Stimulated activated CD4-positive, alpha-beta T cell treated with anti-CD3 and anti-CD28 coated beads, Interleukin-2, amount 100 ng/mL, for 4 hours (primary cell): ENCODE measurements at regions not wholly inside any gene's neighbourhood (a gene's known extent, or its start where the extent isn't known, plus 50 kb on each side); places are given as distances from the start of the nearest gene placed in this dataset.
"Not testable (repeated sequence)": the region's sequence is repeated elsewhere in the genome, so short reads cannot be mapped to it uniquely, and the experiment has no call there.

Experiments
- DNase-seq: peaks from one replicate; pipeline ENCODE4 v3.0.0-alpha.2; 2020; ENCODE audit warnings: low read depth

DNA sequence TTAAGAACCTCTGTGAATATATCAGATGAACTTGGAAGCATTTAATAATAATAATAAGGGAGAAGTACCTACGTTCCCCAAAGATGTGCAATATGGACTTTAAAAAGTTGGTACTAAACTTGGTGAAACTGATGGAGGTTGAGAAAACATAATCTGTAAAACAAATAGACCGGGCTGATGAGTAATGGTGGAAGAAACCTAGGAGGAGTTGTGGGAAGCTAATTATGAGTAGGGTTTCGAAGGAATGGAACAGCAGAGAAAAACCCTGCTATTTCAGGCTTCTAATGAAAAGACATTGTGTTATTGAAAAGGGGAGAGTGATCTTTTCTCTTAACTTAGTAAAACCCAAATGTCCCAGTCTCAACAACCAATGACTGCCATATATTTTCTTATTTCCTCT is 229.3 kb downstream of the PCSK1 start:
- DNase-seq = no peak

DNA sequence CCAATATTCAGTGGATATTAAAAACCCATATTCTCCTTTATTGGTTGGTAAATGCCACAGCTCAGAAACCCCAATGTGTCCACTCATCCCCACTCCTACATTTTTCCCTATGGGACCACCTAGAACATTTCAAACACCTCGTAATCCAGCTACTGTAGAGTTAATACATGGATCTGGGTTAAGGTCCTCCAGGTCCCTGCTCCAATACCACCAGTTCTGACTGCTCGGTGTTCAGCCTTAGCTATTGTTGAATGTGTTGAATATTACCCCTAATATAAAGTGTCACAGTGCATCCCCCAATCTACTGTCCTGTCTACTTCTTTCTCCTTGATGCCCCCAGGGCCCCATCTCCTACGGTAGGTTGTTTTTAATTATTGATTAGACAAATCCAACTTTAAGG is 231.5 kb downstream of the PCSK1 start:
- DNase-seq = no peak

GRCh38 chr5:96200641-96201040 is 232.4 kb downstream of the PCSK1 start:
- DNase-seq = no peak

GRCh38 chr5:96199713-96200183 is 233.3 kb downstream of the PCSK1 start:
- no peak for DNase-seq

GRCh38 chr5:96198356-96199058 is 234.5 kb downstream of the PCSK1 start:
- no peak for DNase-seq

- not testable (repeated sequence) for DNase-seq
These were observed 235.3 kb downstream of the PCSK1 start for GRCh38 chr5:96197767-96198166.

DNA sequence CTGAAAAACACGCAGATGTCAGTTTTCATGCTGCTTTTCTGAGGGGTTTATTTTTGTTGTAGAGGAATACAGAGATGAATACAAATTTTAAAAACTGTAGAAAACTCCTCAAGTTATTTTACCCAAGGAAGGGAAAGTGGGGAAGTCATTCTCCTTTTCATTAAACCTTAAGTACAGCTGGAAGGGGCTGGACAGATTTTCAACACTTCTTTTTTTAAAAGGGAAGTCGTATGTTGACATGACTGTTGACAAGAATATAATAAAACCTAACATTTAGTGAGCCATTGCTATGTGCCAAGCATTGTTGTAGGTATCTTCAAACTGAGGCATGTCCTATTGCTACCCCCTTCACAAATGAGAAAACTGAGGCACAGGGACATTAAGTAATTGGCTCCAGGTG is 235.7 kb upstream of the ELL2 start:
- DNase-seq = no peak

- DNase-seq = no peak
These were observed 235.2 kb upstream of the ELL2 start for GRCh38 chr5:96196890-96197289.

- DNase-seq = no peak
These were observed 234.8 kb upstream of the ELL2 start for GRCh38 chr5:96196407-96196806.

DNA sequence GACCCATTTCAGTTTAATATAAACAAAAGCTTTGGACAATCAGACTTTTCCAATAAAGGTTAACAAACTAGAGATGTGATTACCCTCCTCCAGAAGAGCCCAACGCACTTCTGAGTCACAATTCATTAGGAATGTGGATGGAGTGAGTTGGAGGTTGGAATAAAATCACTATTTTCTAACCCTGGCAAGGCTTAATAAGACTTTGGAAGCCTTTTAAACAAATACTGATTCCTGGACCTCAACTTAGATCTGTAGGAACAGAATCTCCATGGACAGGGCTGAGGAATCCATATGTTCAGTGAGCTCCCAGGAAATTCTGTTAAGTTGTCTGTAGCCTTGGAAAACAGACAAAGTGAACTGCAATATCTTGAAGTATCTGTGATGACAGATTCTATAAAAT is 233.5 kb upstream of the ELL2 start:
- no peak for DNase-seq

DNA sequence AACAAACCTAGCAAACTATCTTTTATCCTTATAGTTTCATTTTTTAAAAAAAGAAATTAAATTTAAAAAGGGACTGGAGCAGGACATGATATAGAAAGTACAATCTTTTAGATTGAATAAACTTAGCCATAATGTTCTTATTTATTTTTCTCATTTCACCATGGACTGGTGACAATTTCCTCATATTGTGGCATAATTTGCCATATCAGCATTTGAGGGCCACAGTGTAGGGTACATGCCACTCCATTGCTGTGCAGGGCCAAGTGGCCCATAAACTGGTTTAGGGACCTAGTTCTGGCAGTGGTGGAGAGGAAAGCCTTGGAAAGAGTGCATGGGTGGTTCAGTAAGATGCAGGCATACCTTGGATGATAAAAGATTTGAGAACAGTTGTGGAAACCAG is 232.9 kb upstream of the ELL2 start:
- DNase-seq = no peak

GRCh38 chr5:96193946-96194345 is 232.3 kb upstream of the ELL2 start:
- DNase-seq = no peak

DNA sequence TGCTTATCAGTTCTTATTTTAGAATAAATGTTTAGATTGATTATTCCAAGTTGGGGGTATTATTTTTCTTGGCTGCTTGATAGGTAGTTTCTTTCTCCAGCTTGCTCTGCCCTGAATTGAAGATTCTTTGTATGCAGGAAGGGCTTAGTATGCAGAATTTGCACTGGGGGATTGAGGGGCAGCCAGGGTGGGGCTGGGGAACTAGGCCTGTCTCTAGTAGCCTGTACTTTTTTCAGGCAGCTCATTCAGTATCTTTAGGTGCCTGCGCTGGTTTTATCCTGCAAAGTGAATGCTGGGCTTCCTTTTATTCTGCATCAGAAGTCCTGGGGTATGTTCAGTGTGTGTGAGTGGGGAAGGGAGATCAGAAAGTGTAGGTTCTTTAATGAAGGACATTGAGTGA is 228.3 kb upstream of the ELL2 start:
- no peak for DNase-seq

DNA sequence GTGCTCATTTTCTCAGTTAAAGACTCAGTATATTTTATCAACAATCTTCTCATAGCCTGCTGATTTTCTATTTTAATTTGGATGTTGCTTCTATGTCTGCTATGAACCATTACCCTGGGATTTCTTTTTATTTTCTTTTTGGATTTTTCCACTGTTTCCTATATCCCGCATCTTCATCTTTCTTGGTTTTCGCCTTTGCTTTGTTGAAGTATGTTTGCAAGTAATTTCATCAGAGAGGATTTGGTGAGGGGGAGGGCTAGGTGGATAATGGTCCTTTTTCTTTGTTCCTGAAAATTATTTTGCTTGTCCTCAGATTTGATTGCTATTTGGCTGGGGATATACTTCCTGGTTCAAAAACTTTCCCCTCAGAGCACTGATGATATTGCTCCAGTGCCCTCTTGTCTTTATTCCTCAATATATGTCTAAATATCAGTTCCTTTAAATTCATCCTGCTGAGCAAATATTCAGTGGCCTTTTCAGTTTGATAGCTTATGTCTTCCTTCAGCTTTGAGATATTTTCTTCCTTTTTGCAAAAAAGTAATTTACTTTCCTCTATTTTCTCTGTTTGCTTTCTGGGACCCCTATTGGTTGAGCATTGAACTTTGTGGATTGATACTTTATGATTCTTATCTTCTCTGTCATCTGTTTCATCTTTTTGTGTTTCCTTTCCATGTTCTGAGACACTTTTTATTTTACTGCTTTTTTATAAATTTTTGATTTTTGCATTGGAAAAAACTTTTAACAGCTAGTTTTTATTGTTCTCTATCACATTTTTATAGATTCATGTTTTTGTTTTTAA is 227.6 kb upstream of the ELL2 start:
- no peak for DNase-seq

DNA sequence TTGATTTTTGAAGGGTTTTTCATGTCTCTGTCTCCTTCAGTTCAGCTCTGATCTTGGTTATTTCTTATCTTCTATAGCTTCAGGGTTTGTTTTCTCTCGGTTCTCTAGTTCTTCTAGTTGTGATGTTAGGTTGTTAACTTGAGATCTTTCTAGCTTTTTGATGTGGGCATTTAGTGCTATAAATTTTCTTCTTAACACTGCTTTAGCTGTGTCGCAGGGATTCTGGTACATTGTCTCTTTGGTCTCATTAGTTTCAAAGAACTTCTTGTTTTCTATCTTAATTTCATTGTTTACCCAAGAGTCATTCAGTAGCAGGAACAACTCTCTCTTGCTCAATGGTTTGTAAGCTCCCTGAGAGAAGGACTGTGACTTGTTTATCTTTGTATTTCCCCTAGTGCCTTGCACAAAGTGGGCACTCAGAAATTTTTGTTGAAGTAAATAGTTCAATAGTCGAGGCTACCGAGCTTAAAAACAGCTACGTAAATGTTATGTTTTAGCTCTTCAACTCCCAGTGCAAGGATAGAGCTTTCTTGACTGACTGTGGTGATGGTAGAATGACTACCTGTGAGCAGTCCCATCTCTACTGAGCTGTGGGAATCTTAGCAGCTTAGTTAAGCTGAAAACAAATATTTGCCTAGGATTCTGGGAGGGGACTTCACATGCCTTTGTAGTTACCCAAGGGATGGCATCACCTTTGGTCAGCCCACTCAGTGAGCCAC is 225.8 kb upstream of the ELL2 start:
- DNase-seq = no peak

DNA sequence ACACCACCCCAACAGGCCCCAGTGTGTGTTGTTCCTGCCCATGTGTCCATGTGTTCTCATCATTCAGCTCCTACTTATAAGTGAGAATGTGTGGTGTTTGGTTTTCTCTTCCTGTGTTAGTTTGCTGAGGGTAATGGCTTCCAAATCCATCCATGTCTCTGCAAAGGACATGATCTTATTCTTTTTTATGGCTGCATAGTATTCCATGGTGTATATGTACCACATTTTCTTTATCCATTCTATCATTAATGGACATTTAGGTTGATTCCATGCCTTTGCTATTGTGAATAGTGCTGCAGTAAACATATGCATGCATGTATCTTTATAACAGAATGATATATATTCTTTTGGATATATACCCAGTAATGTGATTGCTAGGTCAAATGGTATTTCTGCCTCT is 222.9 kb upstream of the ELL2 start:
- not testable (repeated sequence) for DNase-seq

DNA sequence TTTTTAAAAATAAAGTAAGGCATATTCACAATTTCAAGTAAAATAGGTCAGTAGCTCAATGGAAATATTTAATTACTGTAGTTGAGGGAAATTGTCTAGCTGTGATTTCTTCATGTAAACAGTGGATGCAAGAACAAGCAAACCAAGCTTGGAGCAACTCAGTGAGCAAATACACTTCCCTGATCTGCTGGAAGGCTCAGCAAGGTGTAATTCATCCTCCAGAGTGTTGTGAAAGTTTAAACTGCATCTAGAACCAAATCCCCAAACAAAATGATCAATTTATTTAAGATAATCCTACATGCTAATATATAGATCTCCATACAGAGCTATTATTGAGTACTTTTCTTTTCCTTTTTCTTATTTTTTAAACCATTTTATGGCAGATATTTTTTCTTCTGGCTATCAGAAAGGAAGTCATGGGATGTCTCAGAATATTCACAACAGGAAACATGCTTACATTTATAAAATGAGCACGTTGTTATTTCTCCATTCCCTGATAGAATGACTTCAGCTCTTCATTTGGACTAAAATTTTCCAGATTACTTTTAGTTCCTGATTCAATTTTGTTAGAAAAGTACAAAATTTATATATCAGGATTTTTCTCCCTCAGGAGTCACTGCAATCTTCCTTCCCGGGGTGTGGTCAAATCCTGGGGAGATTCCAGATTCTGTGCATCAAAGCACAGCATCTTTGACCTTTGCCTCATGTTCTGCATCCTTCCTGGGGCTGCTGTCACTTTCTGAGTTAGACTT is 219.2 kb upstream of the ELL2 start:
- DNase-seq = no peak

DNA sequence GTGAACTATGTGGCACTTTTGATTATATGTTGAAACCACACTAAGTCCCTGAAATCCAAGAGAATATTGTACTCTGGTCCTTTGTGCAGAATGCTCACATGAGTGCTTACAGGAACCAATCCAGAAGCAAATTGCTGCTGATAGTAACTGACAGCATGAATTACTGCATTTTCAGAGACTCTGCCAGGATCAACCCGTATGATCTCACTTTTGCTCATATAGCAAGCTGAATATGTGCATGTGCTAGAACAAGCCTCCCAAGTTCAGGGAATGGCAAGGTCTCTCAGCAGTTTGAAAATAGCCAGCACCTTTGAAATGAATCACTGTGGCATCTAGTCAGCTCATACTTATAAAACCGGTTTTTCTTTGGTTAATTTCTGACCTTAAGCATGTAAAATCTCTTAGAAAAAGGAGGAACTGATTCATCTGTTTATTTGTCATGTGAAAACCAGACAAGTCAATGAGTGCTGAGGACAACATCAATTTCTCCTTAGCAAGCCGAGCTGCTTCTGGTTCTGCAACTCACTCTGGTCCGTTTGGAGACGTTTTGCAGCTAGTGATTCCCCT is 215.7 kb upstream of the ELL2 start:
- DNase-seq = no peak

- no peak for DNase-seq
These were observed 214.4 kb upstream of the ELL2 start for GRCh38 chr5:96176022-96176421.

DNA sequence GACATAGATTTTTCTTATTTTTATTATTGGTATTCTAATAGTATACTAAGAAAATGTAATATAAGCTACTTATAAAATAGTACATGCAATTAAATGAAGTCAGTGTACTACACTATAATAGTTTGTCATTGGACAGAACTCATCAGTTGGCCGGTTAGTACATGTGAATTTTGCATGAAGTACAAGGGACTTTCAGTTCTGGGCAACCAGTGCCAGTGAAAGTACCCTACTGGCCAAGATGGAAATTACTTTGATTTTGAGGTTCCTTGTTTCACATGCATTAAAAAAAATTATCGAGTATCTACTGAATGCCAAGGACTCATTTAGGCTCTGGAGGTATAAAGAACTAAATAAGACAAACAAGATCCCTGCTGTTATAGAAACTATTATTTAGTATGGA is 213.4 kb upstream of the ELL2 start:
- DNase-seq = no peak

DNA sequence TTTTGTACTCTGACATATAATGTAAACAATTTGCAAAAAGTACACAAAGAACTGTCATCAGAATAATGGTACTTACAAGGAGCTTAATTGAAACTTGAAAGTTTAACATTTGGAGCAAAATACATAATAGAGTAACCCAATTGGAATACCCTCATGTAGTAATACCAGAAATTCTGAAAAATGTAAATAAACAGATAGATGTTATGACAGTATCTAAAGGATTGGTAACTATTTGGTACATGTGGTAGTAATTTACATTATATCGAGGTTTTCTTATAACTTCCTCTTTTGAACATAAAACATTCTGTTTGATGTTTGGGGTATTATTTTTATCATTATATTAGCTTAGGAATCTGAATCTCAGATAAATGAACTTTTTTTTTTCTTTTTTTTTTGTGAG is 211.7 kb upstream of the ELL2 start:
- DNase-seq = no peak

- no peak for DNase-seq
These were observed 210.8 kb upstream of the ELL2 start for GRCh38 chr5:96172436-96172835.
